MM.1S (cell line): ENCODE measurements at regions not wholly inside any gene's neighbourhood (a gene's known extent, or its start where the extent isn't known, plus 50 kb on each side); places are given as distances from the start of the nearest gene placed in this dataset.
"Not testable (repeated sequence)": the region's sequence is repeated elsewhere in the genome, so short reads cannot be mapped to it uniquely, and the experiment has no call there.

Experiments used
- EZH2 ChIP-seq: fragments of 300-600 bp; sonication (generic); optimal IDR thresholded peaks from 2 replicates; pipeline ENCODE3; 2017; ENCODE audit warnings: low read depth, mild to moderate bottlenecking, antibody characterized with exemption, low read length, mixed read lengths
- EZH2phosphoT487 ChIP-seq: fragments of 300-600 bp; sonication (generic); IDR thresholded peaks from 2 replicates; pipeline ENCODE4 v1.6.1; 2018; ENCODE audit warnings: antibody characterized with exemption, low read length
- TF ChIP-seq, protein P1 (sequence below): fragments of 300-600 bp; sonication (generic); IDR thresholded peaks from 2 replicates; pipeline ENCODE4 v1.5.1; 2016; ENCODE audit warnings: antibody characterized with exemption, low read length, mixed read lengths

DNA sequence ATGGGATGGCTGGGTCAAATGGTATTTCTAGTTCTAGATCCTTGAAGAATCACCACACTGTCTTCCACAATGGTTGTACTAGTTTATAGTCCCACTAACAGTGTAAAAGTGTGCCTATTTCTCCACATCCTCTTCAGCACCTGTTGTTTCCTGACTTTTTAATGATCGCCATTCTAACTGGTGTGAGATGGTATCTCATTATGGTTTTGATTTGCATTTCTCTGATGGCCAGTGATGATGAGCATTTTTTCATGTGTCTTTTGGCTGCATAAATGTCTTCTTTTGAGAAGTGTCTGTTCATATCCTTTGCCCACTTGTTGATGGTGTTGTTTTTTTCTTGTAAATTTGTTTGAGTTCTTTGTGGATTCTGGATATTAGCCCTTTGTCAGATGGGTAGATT is 121.0 kb upstream of the TUT7 start:
- TF ChIP-seq, protein P1, sequence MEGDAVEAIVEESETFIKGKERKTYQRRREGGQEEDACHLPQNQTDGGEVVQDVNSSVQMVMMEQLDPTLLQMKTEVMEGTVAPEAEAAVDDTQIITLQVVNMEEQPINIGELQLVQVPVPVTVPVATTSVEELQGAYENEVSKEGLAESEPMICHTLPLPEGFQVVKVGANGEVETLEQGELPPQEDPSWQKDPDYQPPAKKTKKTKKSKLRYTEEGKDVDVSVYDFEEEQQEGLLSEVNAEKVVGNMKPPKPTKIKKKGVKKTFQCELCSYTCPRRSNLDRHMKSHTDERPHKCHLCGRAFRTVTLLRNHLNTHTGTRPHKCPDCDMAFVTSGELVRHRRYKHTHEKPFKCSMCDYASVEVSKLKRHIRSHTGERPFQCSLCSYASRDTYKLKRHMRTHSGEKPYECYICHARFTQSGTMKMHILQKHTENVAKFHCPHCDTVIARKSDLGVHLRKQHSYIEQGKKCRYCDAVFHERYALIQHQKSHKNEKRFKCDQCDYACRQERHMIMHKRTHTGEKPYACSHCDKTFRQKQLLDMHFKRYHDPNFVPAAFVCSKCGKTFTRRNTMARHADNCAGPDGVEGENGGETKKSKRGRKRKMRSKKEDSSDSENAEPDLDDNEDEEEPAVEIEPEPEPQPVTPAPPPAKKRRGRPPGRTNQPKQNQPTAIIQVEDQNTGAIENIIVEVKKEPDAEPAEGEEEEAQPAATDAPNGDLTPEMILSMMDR, result not testable (repeated sequence)
- not testable (repeated sequence) for TF ChIP-seq EZH2, EZH2phosphoT487
